Mesenchymal stem cell (in vitro differentiated cells and primary cell): ENCODE measurements at regions not wholly inside any gene's neighbourhood (a gene's known extent, or its start where the extent isn't known, plus 50 kb on each side); places are given as distances from the start of the nearest gene placed in this dataset.

ENCODE experiments used
- DNase-seq: peaks from one replicate; pipeline ENCODE4 v3.0.0-alpha.2; 2013
- H2AFZ ChIP-seq: one replicate; pipeline ENCODE4 v1.6.1; 2013; ENCODE audit warnings: low read depth, mild to moderate bottlenecking, control low read depth, inconsistent platforms, low read length, moderate library complexity
- H2AK5ac ChIP-seq: 2 replicates; pipeline ENCODE4 v1.6.1; 2013; ENCODE audit warnings: low read length, moderate library complexity, mild to moderate bottlenecking, inconsistent platforms; ENCODE audit not compliant: severe bottlenecking
- H2BK120ac ChIP-seq: one replicate; pipeline ENCODE4 v1.6.1; 2013; ENCODE audit warnings: low read depth, mild to moderate bottlenecking, inconsistent platforms, low read length, moderate library complexity
- H2BK12ac ChIP-seq, 2 experiments: one replicate each; pipeline ENCODE4 v1.6.1; 2013; ENCODE audit warnings: inconsistent platforms in 2 of 2, low read length in 2 of 2, mild to moderate bottlenecking in 2 of 2, moderate library complexity in 2 of 2, control low read depth in 1 of 2
- H2BK15ac ChIP-seq: one replicate; pipeline ENCODE4 v1.6.1; 2013; ENCODE audit warnings: mild to moderate bottlenecking, low read depth, inconsistent platforms; ENCODE audit not compliant: poor library complexity, severe bottlenecking
- H2BK5ac ChIP-seq: 2 replicates; pipeline ENCODE4 v1.6.1; 2013; ENCODE audit warnings: low read depth, mild to moderate bottlenecking, low read length, control low read depth, inconsistent platforms; ENCODE audit not compliant: poor library complexity, severe bottlenecking
- H3K14ac ChIP-seq, 2 experiments: one replicate each; pipeline ENCODE4 v1.6.1; 2013; ENCODE audit warnings: inconsistent platforms in 2 of 2, low read length in 2 of 2, control low read depth in 1 of 2, mild to moderate bottlenecking in 1 of 2, moderate library complexity in 1 of 2
- H3K18ac ChIP-seq, 2 experiments: one replicate each; pipeline ENCODE4 v1.6.1; 2013; ENCODE audit warnings: inconsistent platforms in 2 of 2, low read length in 2 of 2, control low read depth in 1 of 2, low read depth in 1 of 2, mild to moderate bottlenecking in 1 of 2
- H3K23ac ChIP-seq, 2 experiments: one replicate each; pipeline ENCODE4 v1.6.1; 2013; ENCODE audit warnings: inconsistent platforms in 2 of 2, low read length in 2 of 2, mild to moderate bottlenecking in 2 of 2, moderate library complexity in 2 of 2, control low read depth in 1 of 2
- H3K27ac ChIP-seq: 2 replicates; pipeline ENCODE4 v1.5.1; 2013; ENCODE audit warnings: mild to moderate bottlenecking, moderate library complexity, low read length, control low read depth, inconsistent platforms; ENCODE audit not compliant: poor library complexity, severe bottlenecking
- H3K27me3 ChIP-seq, 2 experiments: 2 replicates each; pipeline versions ENCODE4 v1.6.1 to v1.7.0; 2013; ENCODE audit warnings: low read length in 2 of 2, mild to moderate bottlenecking in 2 of 2, moderate library complexity in 2 of 2, control low read depth in 1 of 2, inconsistent platforms in 1 of 2; ENCODE audit not compliant: control insufficient read depth in 1 of 2, insufficient read depth in 1 of 2
- H3K36me3 ChIP-seq, 2 experiments: 2 replicates each; pipeline versions ENCODE4 v1.6.1 to v1.7.0; 2013; ENCODE audit warnings: low read length in 2 of 2, control low read depth in 1 of 2, inconsistent platforms in 1 of 2, low read depth in 1 of 2, mild to moderate bottlenecking in 1 of 2; ENCODE audit not compliant: insufficient read depth in 2 of 2, control insufficient read depth in 1 of 2
- H3K4ac ChIP-seq, 2 experiments: one replicate each; pipeline ENCODE4 v1.6.1; 2013; ENCODE audit warnings: inconsistent platforms in 2 of 2, low read length in 2 of 2, mild to moderate bottlenecking in 2 of 2, moderate library complexity in 2 of 2, control low read depth in 1 of 2, low read depth in 1 of 2
- H3K4me1 ChIP-seq: 2 replicates; pipeline ENCODE4 v1.6.1; 2013; ENCODE audit warnings: low read depth, low read length, control low read depth; ENCODE audit not compliant: control insufficient read depth, insufficient read depth
- H3K4me2 ChIP-seq: 2 replicates; pipeline ENCODE4 v1.6.1; 2013; ENCODE audit warnings: low read length, mild to moderate bottlenecking, inconsistent platforms; ENCODE audit not compliant: poor library complexity, severe bottlenecking
- H3K4me3 ChIP-seq, 2 experiments: 2 replicates each; pipeline versions ENCODE4 v1.5.1 to v1.7.0; 2013; ENCODE audit warnings: low read length in 2 of 2, mild to moderate bottlenecking in 2 of 2, control low read depth in 1 of 2, low read depth in 1 of 2; ENCODE audit not compliant: insufficient read depth in 1 of 2
- H3K79me1 ChIP-seq: replicated peaks from 2 replicates; pipeline ENCODE4 v1.6.1; 2013; ENCODE audit warnings: mild to moderate bottlenecking, control low read depth, low read length, inconsistent platforms; ENCODE audit not compliant: poor library complexity, severe bottlenecking
- H3K9ac ChIP-seq: 2 replicates; pipeline ENCODE4 v1.7.0; 2013; ENCODE audit warnings: mild to moderate bottlenecking, low read length, moderate library complexity
- H3K9me3 ChIP-seq: 2 replicates; pipeline ENCODE4 v1.7.0; 2013; ENCODE audit warnings: mild to moderate bottlenecking, low read length; ENCODE audit not compliant: control insufficient read depth
- H4K8ac ChIP-seq: one replicate; pipeline ENCODE4 v1.6.1; 2013; ENCODE audit warnings: inconsistent platforms, mild to moderate bottlenecking, low read length, moderate library complexity
- H4K91ac ChIP-seq: one replicate; pipeline ENCODE4 v1.6.1; 2013; ENCODE audit warnings: mild to moderate bottlenecking, low read length, inconsistent platforms
- WGBS: methylation state at CpG from one replicate; pipeline ENCODE4 v1.1.7; 2013; ENCODE audit warnings: mixed read lengths; 5-methylcytosine and 5-hydroxymethylcytosine counted together

DNA sequence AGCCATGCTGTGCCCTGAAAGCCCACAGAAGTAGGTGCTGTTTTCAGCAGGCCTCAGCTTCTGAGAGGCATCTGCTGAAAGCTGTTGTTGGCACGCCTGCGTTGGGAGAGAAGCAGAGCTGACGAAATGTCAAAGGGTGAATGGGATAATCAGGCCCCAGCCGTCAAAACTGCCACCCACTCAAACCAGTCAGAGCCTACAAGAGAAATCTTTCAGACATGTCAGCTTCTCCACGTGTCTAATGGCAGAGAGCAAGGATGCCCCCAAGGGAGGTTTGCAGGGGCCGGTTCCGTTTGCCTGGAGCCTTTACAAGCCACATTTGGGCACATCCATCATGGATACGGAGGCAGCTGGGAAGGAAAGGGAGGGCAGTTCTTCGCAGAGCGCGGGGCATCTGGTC is 568.2 kb upstream of the EEF2KMT start:
- Histone ChIP-seq H2BK12ac (no peak overlapping the region), H2BK120ac (no peak overlapping the region), H2BK5ac (no peak overlapping the region), H3K4me2 (no peak overlapping the region), H3K27ac (no peak overlapping the region), H3K18ac (no peak overlapping the region), H3K4me1 (no peaks in the 10 kb centered on the region), H2AK5ac (no peak overlapping the region), H3K9me3 (no peaks in the 10 kb centered on the region), H2BK15ac (no peak overlapping the region), H3K9ac (no peak overlapping the region), H4K8ac (no peak overlapping the region), H3K27me3 (no peaks in the 10 kb centered on the region), H3K79me1 (no peaks in the 10 kb centered on the region), H4K91ac (no peak overlapping the region), H3K23ac (no peak overlapping the region), H3K14ac (no peak overlapping the region), H3K4ac (no peak overlapping the region), H3K36me3 (no peaks in the 10 kb centered on the region), H3K4me3 (no peak overlapping the region), H2AFZ (no peak overlapping the region)
- WGBS, result 64% methylated on average over 9 of the region's 11 CpGs
- DNase-seq, result no peak

DNA sequence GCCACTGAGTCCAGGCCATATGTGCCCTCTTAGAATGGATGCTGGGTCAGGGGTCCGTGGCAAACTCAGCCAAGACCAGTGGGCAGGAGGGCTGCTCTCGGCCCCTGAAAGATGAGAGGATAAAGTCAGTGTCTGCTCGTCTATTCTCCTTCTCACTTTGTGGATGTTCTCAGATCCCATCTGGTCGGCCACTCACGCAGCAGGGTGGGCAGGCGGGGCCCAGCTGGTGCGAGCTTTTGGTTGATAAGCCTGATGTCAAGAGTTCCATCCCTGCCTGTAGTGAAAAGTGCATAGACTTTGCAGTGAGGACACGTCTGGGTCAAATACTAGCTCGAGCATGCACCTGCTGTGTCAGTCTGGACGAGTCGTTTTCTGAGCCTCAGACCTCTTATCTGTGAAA is 556.2 kb upstream of the EEF2KMT start:
- Histone ChIP-seq H3K14ac (no peak overlapping the region), H3K9ac (no peak overlapping the region), H2AFZ (no peak overlapping the region), H2AK5ac (no peak overlapping the region), H3K4me1 (no peaks in the 10 kb centered on the region), H3K9me3 (no peaks in the 10 kb centered on the region), H3K4me2 (no peak overlapping the region), H2BK15ac (no peak overlapping the region), H3K27ac (no peak overlapping the region), H3K4me3 (no peak overlapping the region), H3K4ac (no peak overlapping the region), H2BK120ac (no peak overlapping the region), H2BK5ac (no peak overlapping the region), H4K8ac (no peak overlapping the region), H3K27me3 (no peaks in the 10 kb centered on the region), H2BK12ac (no peak overlapping the region), H3K18ac (no peak overlapping the region), H3K36me3 (no peaks in the 10 kb centered on the region), H3K79me1 (no peaks in the 10 kb centered on the region), H3K23ac (no peak overlapping the region), H4K91ac (no peak overlapping the region)
- no peak for DNase-seq
- 82% methylated on average over 11 of the region's 11 CpGs for WGBS

DNA sequence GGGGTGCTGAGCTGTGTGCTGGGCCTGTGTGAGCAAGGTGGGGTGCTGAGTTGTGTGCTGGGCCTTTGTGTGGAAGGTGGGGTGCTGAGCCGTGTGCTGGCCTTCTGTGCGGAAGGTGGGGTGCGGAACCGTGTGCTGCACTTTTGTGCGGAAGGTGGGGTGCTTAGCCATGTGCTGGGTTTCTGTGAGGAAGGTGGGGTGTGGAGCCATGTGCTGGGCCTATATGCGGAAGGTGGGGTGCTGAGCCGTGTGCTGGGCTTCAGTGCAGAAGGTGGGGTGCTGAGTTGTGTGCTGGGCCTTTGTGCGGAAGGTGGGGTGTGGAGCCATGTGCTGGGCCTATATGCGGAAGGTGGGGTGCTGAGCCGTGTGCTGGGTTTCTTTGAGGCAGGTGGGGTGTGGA is 555.4 kb upstream of the EEF2KMT start:
- no peak overlapping the region for H3K23ac ChIP-seq
- no peaks in the 10 kb centered on the region for H3K4me1 ChIP-seq
- no peak overlapping the region for H2AFZ ChIP-seq
- H3K4ac ChIP-seq, result no peak overlapping the region
- H3K4me2 ChIP-seq, result no peak overlapping the region
- H3K18ac ChIP-seq, result no peak overlapping the region
- no peak overlapping the region for H2AK5ac ChIP-seq
- H3K27me3 ChIP-seq, result no peaks in the 10 kb centered on the region
- no peak overlapping the region for H2BK5ac ChIP-seq
- no peak overlapping the region for H3K4me3 ChIP-seq
- DNase-seq, result no peak
- H2BK120ac ChIP-seq, result no peak overlapping the region
- H3K9me3 ChIP-seq, result no peaks in the 10 kb centered on the region
- no peak overlapping the region for H3K14ac ChIP-seq
- no peak overlapping the region for H2BK15ac ChIP-seq
- WGBS, result 94% methylated on average over 10 of the region's 10 CpGs
- H3K36me3 ChIP-seq, result no peaks in the 10 kb centered on the region
- H3K79me1 ChIP-seq, result no peaks in the 10 kb centered on the region
- peak overlapping the region; percentile 68 for H4K91ac ChIP-seq
- no peak overlapping the region for H2BK12ac ChIP-seq
- H3K27ac ChIP-seq, result no peak overlapping the region
- no peak overlapping the region for H3K9ac ChIP-seq
- H4K8ac ChIP-seq, result no peak overlapping the region

DNA sequence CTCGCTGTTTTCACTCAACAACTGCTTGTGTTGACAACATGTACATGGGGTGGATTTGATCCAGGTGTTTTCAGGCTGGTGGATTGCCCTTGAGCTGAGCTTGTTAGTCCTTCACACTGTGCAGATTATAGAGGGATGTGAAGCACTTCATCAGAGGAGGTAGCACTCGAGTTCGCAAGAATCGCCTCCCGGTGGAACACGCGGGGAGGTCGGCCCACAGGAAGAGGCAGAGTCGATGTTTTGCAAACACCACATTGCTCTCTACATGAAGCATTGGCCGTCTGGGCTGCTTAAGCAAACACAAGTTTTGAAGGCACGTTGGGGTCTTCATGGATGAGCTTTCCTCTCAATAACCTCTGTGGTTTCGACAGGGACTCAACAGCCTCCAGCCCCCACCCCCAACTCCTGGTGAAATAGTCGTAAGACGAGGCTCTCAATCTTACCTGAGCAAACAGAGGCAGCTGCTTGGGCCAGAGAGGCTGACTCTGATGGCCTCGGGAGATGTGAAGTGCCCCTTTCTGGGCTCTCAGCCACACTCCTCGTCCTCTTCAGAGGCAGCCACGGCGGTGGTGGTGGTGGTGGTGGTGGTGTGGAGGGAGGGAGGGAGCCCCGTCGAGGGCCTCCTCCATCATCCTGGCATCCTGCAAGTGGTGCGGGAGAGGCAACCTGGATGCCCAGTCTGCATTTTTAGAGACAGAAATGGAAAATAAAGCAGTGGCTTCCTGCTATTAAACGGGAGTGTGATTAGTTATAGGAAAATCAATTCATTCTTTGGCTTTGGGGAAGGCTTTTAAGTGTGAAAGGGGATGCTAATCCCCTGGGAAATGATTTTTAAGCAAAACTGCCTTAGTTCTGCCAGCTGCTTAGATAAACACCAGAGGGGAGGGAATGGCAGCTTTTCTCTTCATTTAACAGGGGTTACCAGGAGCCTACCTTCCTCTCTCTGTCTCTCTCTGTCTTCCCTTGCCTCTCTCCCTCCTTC is 552.5 kb upstream of the EEF2KMT start:
- WGBS, result 67% methylated on average over 21 of the region's 22 CpGs
- Histone ChIP-seq H2BK120ac (no peak overlapping the region), H3K4ac (no peak overlapping the region), H4K91ac (no peak overlapping the region), H3K79me1 (no peaks in the 10 kb centered on the region), H2AK5ac (no peak overlapping the region), H3K4me2 (no peak overlapping the region), H3K36me3 (no peaks in the 10 kb centered on the region), H3K4me1 (no peaks in the 10 kb centered on the region), H3K9ac (no peak overlapping the region), H2BK12ac (no peak overlapping the region), H3K18ac (no peak overlapping the region), H2AFZ (no peak overlapping the region), H4K8ac (no peak overlapping the region), H3K4me3 (no peak overlapping the region), H3K27ac (no peak overlapping the region), H3K14ac (no peak overlapping the region), H2BK5ac (no peak overlapping the region), H2BK15ac (no peak overlapping the region), H3K23ac (no peak overlapping the region), H3K27me3 (no peaks in the 10 kb centered on the region), H3K9me3 (no peaks in the 10 kb centered on the region)
- no peak for DNase-seq
